HCT116 (cell line): ENCODE measurements at regions not wholly inside any gene's neighbourhood (a gene's known extent, or its start where the extent isn't known, plus 50 kb on each side); places are given as distances from the start of the nearest gene placed in this dataset.

ENCODE experiments used
- ATAC-seq: fragments of 200-7000 bp; cut with Tn5 transposase; 2 replicates; pipeline ENCODE4 v1.9.1; 2020; ENCODE audit warnings: mild to moderate bottlenecking, moderate library complexity
- BruUV-seq: library from RNA; stranded (reverse); fragments of 400-500 nt; replicated peaks from 2 replicates; lab custom pipeline; 2021; lab: Mats Ljungman, UMichigan
- CTCF ChIA-PET: fragments of 300-600 bp; sonication (Branson Sonifier 250); formaldehyde crosslinking; loops from one replicate; lab custom pipeline; 2021; ENCODE audit warnings: antibody characterized with exemption; lab: Charles Lee
- POLR2A ChIA-PET: fragments of 300-600, 350-600 bp; sonication (Branson Sonifier 250); formaldehyde crosslinking; loops from one replicate; lab custom pipeline; 2021; ENCODE audit warnings: antibody characterized with exemption; lab: Charles Lee
- RAD21 ChIA-PET, 2 experiments: fragments of 300-600 bp; sonication (Branson Sonifier 250); formaldehyde crosslinking; loops; one replicate each; lab custom pipeline; 2023; ENCODE audit warnings: low total read pairs in 2 of 2; ENCODE audit not compliant: uncharacterized antibody in 2 of 2, unreplicated experiment in 2 of 2, low non-redundant PET in 1 of 2; lab: Charles Lee
- DNase-seq: peaks from one replicate; pipeline ENCODE4 v3.0.0-alpha.2; 2010; ENCODE audit warnings: low read depth, low spot score
- H2AFZ ChIP-seq: fragments of 200-600 bp; shearing (Covaris generic), sonication (generic); 2 replicates; pipeline ENCODE4 v1.6.1; 2017; ENCODE audit warnings: low read depth, mixed run types, mixed read lengths, antibody characterized with exemption, low read length; ENCODE audit not compliant: poor library complexity, severe bottlenecking
- H3K27ac ChIP-seq: 2 replicates; pipeline ENCODE4 v1.5.1; 2012; ENCODE audit warnings: low read depth, low read length
- H3K27me3 ChIP-seq: fragments of 200-600 bp; sonication (generic); 2 replicates; pipeline ENCODE4 v1.6.1; 2016; ENCODE audit warnings: mixed run types, low read length, mixed read lengths; ENCODE audit not compliant: insufficient read depth
- H3K36me3 ChIP-seq, 2 experiments: fragments of 200-500 bp in 1 of 2; fragments of 200-600 bp in 1 of 2; sonication (Bioruptor generic) in 1 of 2; sonication (generic) in 1 of 2; 2 replicates each; pipeline versions ENCODE4 v1.5.1 to v1.6.1; 2014 to 2016; ENCODE audit warnings: low read length in 2 of 2, inconsistent platforms in 1 of 2, mixed read lengths in 1 of 2, mixed run types in 1 of 2; ENCODE audit not compliant: insufficient read depth in 2 of 2, control insufficient read depth in 1 of 2
- H3K4me1 ChIP-seq, 2 experiments: fragments of 200-600 bp in 1 of 2; sonication (generic) in 1 of 2; 2 replicates each; pipeline versions ENCODE4 v1.5.1 to v1.6.1; 2012 to 2017; ENCODE audit warnings: low read length in 2 of 2, inconsistent platforms in 1 of 2, mild to moderate bottlenecking in 1 of 2, mixed read lengths in 1 of 2, mixed run types in 1 of 2, moderate library complexity in 1 of 2; ENCODE audit not compliant: insufficient read depth in 2 of 2, control insufficient read depth in 1 of 2
- H3K4me2 ChIP-seq: fragments of 200-600 bp; sonication (generic); 2 replicates; pipeline ENCODE4 v1.6.1; 2017; ENCODE audit warnings: mixed run types, low read length, mixed read lengths
- H3K4me3 ChIP-seq, 2 experiments: fragments of 200-600 bp in 1 of 2; sonication (generic) in 1 of 2; replicated peaks in 1 of 2; 2 replicates each; pipeline ENCODE4 v1.5.1; 2011 to 2016; ENCODE audit warnings: low read length in 2 of 2, control low read depth in 1 of 2, low read depth in 1 of 2, mild to moderate bottlenecking in 1 of 2, mixed read lengths in 1 of 2, mixed run types in 1 of 2
- H3K79me2 ChIP-seq: fragments of 200-600 bp; sonication (generic); 2 replicates; pipeline ENCODE4 v1.6.1; 2017; ENCODE audit warnings: mild to moderate bottlenecking, mixed run types, low read length, moderate library complexity, mixed read lengths; ENCODE audit not compliant: insufficient read depth
- H3K9ac ChIP-seq: fragments of 200-600 bp; sonication (generic); 2 replicates; pipeline ENCODE4 v1.6.1; 2016; ENCODE audit warnings: low read length, mixed read lengths
- H3K9me2 ChIP-seq: fragments of 200-600 bp; sonication (generic), shearing (Covaris generic); 2 replicates; pipeline ENCODE4 v1.6.1; 2017; ENCODE audit warnings: mixed run types, mild to moderate bottlenecking, moderate library complexity; ENCODE audit not compliant: insufficient read depth
- H3K9me3 ChIP-seq, 2 experiments: fragments of 200-500 bp in 1 of 2; fragments of 200-600 bp in 1 of 2; sonication (Bioruptor generic) in 1 of 2; sonication (generic) in 1 of 2; 2 replicates each; pipeline ENCODE4 v1.6.1; 2014 to 2017; ENCODE audit warnings: low read length in 2 of 2, mixed read lengths in 2 of 2, inconsistent platforms in 1 of 2, low read depth in 1 of 2, mild to moderate bottlenecking in 1 of 2, mixed run types in 1 of 2, moderate library complexity in 1 of 2; ENCODE audit not compliant: control insufficient read depth in 1 of 2, insufficient read depth in 1 of 2
- H4K20me1 ChIP-seq: fragments of 200-600 bp; sonication (generic), shearing (Covaris generic); 2 replicates; pipeline ENCODE4 v1.6.1; 2017; ENCODE audit warnings: mixed run types, mild to moderate bottlenecking, moderate library complexity; ENCODE audit not compliant: insufficient read depth
- CBX3 ChIP-seq: IDR thresholded peaks from 2 replicates; pipeline ENCODE4 v1.6.1; 2012; ENCODE audit warnings: low read depth
- ELF1 ChIP-seq: IDR thresholded peaks from 2 replicates; pipeline ENCODE4 v1.6.1; 2012; ENCODE audit warnings: low read depth, borderline replicate concordance
- ZBTB33 ChIP-seq: IDR thresholded peaks from 2 replicates; pipeline ENCODE4 v1.6.1; 2011; ENCODE audit warnings: mild to moderate bottlenecking, low read length, moderate library complexity; ENCODE audit not compliant: insufficient replicate concordance; ENCODE audit errors: extremely low read depth
- ZFX ChIP-seq: fragments of 450-650 bp; IDR thresholded peaks from 2 replicates; pipeline ENCODE4 v1.6.1; 2017
- ZNF274 ChIP-seq: fragments of 200-500 bp; sonication (Bioruptor generic); IDR thresholded peaks from 2 replicates; pipeline ENCODE4 v1.6.1; 2014; ENCODE audit warnings: mild to moderate bottlenecking, low read depth, low read length, inconsistent platforms
- intact Hi-C: fragments of 100-400 bp; cut with micrococcal nuclease; formaldehyde crosslinking; loops from 2 replicates; pipeline ENCODE4 v1.10.0; 2022
- TF ChIP-seq, protein P1 (sequence below): IDR thresholded peaks from 2 replicates; pipeline ENCODE4 v1.6.1; 2012; ENCODE audit warnings: low read depth

DNA sequence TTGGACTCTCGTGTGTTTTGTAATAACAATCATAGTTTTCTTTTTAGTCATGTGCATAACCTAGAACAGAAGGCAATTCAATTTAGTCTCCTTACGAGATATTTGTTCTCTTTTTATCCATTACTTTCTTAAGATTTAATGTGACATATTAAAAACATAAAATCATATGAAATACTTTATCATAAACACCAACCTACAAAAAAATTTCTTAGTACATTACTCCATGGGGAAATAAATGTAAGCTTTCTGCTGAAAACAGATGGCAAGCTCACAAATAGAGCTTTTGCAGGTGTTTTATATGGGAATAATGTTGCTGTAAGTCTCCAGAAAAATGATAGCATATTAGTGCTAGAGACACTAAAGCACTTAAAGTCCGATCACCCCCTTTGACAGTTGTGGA, 1035.2 kb upstream of the ARRDC3 start:
- ChIA-PET CTCF (no interaction called here), RAD21 (no interaction called here), POLR2A (no interaction called here)
- BruUV-seq, result no TSS peak
- Histone ChIP-seq H3K9ac (no peak overlapping the region), H3K27ac (no peak overlapping the region), H4K20me1 (no peaks in the 10 kb centered on the region), H3K36me3 (no peaks in the 10 kb centered on the region), H3K27me3 (no peaks in the 10 kb centered on the region), H3K4me3 (no peak overlapping the region), H3K79me2 (no peaks in the 10 kb centered on the region), H3K9me3 (peaks cover 0 to 17% of the 10 kb centered on the region in 2 experiments; a peak in 3 of 4 replicates), H2AFZ (no peak overlapping the region), H3K4me2 (no peak overlapping the region), H3K9me2 (no peaks in the 10 kb centered on the region), H3K4me1 (no peaks in the 10 kb centered on the region)
- TF ChIP-seq ELF1 (no peak), ZNF274 (no peak)
- TF ChIP-seq, protein P1, sequence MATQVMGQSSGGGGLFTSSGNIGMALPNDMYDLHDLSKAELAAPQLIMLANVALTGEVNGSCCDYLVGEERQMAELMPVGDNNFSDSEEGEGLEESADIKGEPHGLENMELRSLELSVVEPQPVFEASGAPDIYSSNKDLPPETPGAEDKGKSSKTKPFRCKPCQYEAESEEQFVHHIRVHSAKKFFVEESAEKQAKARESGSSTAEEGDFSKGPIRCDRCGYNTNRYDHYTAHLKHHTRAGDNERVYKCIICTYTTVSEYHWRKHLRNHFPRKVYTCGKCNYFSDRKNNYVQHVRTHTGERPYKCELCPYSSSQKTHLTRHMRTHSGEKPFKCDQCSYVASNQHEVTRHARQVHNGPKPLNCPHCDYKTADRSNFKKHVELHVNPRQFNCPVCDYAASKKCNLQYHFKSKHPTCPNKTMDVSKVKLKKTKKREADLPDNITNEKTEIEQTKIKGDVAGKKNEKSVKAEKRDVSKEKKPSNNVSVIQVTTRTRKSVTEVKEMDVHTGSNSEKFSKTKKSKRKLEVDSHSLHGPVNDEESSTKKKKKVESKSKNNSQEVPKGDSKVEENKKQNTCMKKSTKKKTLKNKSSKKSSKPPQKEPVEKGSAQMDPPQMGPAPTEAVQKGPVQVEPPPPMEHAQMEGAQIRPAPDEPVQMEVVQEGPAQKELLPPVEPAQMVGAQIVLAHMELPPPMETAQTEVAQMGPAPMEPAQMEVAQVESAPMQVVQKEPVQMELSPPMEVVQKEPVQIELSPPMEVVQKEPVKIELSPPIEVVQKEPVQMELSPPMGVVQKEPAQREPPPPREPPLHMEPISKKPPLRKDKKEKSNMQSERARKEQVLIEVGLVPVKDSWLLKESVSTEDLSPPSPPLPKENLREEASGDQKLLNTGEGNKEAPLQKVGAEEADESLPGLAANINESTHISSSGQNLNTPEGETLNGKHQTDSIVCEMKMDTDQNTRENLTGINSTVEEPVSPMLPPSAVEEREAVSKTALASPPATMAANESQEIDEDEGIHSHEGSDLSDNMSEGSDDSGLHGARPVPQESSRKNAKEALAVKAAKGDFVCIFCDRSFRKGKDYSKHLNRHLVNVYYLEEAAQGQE, result no peak
- ATAC-seq (no peak), DNase-seq (no peak)
- intact Hi-C loops, result no loop called here

DNA sequence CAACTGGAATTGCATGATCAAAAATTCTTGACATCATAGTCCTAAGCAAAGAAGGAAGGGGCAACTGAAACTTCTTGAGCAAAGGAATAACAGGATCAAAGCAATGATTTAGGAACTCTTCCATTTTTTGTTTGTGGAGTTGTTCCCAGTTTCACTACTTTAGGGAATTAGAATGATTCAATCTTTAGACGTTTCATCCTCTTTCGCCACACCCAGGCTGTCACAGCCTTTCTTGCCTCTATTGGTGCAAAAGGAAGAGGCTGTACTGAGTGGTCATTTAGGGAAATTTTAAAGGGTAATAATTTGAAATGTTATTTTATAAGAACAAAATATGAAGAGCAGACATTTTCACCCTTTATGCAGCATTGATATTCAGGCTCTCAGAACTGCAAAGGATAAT, 1026.0 kb upstream of the ARRDC3 start:
- RAD21 ChIA-PET, result no interaction called here
- no peak for DNase-seq

More for the DNA sequence above, 1026.0 kb upstream of the ARRDC3 start:
- H3K27me3 ChIP-seq, result no peaks in the 10 kb centered on the region
- no peak overlapping the region for H3K9ac ChIP-seq
- no peak overlapping the region for H3K27ac ChIP-seq
- H4K20me1 ChIP-seq, result no peaks in the 10 kb centered on the region
- no peak overlapping the region for H3K4me2 ChIP-seq
- no peak overlapping the region for H2AFZ ChIP-seq
- no peak overlapping the region for H3K4me3 ChIP-seq
- no peaks in the 10 kb centered on the region for H3K9me3 ChIP-seq
- no peak for ATAC-seq
- H3K36me3 ChIP-seq, result no peaks in the 10 kb centered on the region
- no peaks in the 10 kb centered on the region for H3K9me2 ChIP-seq
- no peaks in the 10 kb centered on the region for H3K4me1 ChIP-seq
- ChIA-PET POLR2A (no interaction called here), CTCF (no interaction called here)
- no peaks in the 10 kb centered on the region for H3K79me2 ChIP-seq
- no TSS peak for BruUV-seq
- intact Hi-C loops, result no loop called here
- no peak for TF ChIP-seq CBX3
- no peak for TF ChIP-seq ELF1
- no peak for TF ChIP-seq ZBTB33
- no peak for TF ChIP-seq ZFX
